GM19452 (cell line): ENCODE measurements at regions not wholly inside any gene's neighbourhood (a gene's known extent, or its start where the extent isn't known, plus 50 kb on each side); places are given as distances from the start of the nearest gene placed in this dataset.

ENCODE experiments used
- ATAC-seq: cut with Tn5 transposase; IDR thresholded peaks from one replicate; pipeline ENCODE4 v1.9.1; 2021; ENCODE audit not compliant: unreplicated experiment

DNA sequence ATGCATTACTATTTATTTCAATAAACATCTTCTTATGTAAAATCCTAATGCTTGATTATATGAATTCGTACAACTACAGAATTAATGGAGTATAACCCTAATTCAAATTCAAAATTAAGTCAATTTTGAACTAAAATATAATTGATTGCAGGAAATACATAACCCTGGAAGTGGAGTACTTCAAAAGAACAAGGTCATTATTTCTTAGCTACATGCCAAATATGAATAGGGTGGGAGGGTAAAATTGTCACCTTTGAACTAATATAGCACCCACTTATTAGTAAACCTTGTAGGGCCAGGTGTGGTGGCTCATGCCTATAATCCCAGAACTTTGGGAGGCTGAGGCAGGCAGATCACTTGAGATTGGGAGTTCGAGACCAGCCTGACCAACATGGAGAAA is 895.4 kb upstream of the ACVR2A start:
- no peak for ATAC-seq

DNA sequence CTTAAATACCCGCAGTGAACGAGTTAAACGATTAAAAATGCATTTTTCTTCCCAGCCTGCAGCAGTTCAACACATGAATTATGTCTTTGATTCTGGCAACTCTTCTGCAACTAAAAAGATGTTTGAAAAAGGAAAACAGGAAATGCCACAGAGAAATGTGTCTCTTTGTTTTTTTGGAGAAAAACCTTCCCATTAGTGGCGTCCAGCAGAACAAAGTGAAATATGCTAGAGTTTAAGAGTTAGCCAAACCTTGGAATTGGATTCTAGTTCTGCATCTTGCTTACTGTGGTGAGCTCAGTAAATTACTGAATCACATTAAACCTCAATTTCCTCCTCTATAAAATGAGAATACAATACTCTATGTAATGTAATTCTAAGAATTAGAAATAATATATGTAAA is 900.2 kb upstream of the ACVR2A start:
- ATAC-seq, result no peak

DNA sequence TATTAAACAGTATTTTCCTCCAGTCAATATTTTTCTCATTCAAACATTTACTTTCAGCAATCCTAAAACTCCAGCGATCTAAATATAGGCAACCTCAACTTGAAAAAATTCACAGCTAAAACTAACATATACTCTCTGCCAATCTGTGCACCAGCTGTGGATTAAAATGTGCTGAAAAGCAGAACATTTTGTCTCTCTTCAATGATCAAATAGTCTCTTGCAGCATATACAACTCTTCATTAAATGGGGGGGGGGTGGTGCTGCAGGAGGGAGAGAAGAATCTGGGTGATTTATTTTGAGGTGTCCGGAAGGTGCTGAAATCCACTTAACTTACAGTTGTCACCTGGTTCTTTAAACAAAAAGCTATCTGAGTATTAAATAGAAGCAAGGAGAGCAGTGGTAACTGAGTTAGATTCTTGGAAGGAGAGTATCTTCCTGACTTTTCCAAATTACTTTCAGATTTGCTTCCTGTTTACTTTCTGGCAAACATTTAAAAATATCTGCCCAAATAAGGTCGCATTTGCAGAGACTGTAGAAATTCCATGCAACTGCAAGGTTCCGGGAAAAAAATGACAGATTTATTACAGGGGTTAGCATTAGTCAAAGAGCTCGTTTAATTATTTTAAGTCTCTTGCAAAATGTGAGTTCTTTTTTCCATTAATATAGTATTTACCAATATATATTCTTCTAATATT is 904.7 kb upstream of the ACVR2A start:
- no peak for ATAC-seq

DNA sequence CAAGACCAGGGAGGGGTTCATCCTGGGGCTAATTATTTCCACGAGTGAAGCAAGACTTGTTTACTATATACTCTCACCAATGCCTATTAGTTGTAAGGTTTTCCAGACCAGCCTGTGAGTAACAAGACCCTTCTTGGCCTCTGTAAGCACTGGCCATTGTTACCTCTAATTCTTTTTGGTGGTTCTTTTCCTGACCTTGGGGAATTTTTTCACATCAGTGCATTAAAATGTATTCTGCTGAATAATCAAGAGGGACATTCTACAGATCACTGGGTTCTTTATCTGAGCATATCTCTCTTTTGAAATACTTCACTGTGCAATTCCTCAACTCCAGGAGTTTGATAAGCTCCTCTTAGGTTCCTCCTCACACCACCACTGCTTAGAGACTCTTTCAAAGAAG is 909.9 kb upstream of the ACVR2A start:
- no peak for ATAC-seq

DNA sequence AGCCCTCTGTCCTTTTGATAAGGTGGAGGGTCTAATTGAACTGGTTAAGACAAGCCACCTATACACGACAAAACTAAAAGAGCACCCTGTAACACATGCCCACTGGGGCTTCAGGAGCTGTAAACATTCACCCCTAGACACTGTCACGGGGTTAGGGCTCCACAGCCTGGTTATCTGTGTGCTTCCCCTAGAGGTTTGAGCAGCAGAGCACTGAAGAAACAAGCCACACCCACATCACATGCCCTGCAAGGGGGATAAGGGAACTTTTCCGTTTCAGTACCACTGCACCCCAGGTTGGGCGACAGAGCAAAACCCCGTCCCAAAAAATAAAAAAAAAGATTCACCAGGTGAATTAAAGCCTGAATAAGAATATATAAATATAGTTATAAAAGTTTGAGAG is 913.7 kb upstream of the ACVR2A start:
- ATAC-seq, result no peak

DNA sequence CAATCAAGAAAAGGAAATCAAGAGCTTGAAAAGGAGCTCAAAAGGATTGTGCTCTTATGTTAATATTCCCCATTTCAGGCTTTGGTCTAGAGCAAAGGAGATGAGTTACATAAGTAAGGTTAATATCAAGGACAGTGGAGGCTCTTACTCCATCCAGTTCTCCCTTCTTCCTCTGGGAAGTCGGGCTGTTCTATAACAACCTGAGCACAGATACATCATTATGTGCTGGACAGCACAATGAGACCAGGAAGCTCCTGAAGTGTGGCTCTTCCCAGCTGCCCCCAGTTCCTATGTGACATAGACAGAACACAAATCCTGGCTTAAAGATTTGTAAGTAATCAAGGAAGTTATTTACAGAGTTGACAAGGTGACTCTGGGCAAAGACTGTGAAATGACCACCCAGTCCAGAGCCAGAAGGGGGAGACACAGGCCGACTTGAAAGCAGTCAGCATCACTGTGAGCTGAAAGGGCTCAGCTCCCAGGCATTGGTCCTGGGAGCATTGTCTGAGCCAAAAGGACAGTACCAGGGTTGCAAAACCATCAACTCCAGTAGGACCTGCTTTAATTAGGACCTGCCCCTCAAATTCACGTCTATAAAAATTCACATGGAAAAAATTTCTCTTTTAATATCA is 917.6 kb upstream of the ACVR2A start:
- ATAC-seq, result no peak

DNA sequence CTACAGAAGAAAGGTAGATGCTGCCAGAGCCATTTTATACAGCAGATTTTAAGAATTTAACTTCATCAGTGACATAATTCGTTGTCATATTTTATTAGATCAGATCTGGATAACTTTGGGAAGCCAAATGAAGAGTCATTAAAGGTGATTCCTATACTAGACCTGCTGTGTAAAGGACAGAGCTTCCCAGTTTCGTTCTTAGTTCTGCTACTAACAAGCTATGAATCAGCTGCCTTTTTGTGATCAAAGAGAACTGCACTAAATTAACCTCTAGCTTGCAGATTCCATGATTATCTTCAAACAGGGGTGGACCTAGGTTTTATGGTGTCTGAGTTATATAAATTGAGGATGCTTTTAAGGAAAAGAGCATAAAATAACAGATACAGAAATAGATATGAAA is 926.5 kb upstream of the ACVR2A start:
- ATAC-seq, result no peak

DNA sequence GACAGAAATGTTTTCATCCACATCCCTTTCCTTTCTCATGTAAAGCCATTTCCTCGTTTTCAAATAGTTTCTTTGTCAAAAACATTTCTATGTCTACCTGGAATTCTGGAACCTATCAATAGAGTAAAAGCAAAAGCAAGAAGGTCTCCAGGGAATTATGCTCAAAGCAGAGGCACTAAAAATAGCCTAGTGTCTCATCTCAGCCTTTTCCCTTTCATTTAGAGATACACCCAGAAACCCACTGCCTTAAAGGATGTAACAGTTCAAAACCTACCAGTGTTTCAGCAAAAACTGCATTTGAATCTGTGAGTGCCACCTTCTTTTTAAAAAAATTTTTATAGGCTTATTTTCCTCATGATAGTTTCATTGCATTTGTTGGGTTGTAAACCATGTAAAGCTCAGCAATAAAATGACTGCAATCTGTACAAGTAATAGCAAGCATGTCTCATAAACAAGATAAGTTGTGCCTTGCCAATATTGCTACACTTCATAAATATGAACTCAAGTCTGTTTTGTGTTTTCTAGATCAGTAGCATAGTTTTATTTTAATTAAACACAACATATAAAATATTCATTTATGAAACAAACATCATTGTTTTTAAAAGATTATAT is 927.3 kb upstream of the ACVR2A start:
- ATAC-seq, result no peak

DNA sequence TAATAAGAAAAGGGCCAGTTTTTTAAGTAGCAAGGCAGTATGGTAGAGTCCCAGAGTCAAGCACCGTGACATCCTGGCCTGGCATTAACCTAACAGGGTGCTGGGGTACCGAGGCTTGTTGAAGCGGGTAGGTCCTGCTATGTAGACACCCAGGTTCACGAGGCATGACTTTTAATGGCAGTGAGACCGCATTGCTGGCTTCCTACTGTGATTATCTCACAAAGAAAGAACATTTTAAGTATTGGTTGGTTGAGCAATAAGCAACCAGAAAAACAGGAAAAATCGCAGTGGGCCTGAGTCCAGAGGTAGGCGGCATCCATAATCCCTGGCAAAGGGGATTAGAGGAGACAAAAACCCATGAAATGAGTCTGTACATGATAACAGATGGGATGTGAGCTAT is 927.9 kb upstream of the ACVR2A start:
- ATAC-seq, result no peak

DNA sequence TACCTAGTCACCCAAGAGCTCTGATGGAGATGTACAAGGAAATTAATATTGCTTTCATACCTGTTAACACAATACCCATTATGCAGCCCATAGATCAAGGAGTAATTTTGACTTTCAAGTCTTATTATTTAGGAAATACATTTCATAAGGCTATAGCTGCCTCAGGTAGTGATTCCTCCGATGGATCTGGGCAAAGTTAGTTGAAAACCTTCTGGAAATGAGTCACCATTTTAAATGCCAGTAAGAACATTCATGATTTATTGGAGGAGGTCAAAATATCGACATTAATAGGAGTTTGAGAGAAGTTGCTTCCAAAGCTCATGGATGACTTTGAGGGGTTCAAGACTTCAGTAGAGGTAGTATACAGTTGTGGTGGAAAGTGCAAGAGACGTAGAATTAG is 931.4 kb upstream of the ACVR2A start:
- no peak for ATAC-seq

DNA sequence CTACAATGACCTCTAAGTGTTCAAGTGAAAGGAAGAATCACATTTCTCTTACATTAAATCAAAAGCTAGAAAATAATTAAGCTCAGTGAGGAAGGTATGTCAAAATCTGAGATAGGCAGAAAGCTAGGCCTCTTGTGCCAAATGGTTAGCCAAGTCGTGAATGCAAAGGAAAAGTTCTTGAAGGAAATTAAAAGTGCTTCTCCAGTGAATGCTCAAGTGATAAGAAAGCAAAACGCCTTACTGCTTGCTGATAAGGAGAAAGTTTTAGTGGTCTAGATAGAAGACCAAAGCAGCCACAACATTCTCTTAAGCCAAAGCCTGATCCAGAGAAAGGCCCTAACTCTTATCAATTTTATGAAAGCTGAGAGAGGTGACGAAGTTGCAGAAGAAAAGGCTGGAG is 932.3 kb upstream of the ACVR2A start:
- ATAC-seq, result no peak

DNA sequence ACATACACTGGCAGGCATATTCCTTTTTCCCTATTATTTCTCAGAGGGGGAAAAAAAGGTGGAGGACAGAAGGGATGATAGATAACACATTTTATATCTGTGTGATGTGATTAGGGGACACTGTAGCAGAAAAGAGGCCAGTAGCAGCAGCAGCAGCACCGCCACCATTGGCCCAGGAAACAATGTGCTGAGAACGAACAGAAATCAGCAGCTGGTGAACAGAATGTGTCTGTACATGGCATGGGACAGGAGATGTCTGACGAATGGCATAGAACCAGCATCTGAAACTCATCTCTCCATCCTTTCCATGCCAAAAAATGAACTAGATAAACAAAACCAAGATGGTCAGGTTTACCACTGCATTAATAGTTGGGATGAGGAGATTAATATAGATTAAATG is 936.1 kb upstream of the ACVR2A start:
- no peak for ATAC-seq

DNA sequence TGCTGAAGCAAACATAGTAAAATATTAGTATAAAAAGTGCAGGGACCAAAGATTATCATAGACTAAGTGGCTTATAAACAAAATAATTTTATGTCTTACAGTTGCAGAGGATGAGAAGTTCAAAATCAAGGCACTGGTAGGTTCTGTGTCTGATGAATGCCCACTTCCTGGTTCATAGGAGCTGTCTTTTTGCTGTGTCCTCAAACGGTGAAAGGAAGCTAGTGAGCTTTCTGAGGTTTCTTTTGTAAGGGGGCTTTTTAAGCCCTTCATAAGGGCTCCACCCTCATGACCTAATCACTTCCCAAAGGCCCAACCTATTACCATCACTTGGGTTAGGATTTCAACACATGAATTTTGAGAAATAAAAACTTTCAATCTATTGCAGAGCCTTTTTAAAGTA is 946.7 kb upstream of the ACVR2A start:
- no peak for ATAC-seq

DNA sequence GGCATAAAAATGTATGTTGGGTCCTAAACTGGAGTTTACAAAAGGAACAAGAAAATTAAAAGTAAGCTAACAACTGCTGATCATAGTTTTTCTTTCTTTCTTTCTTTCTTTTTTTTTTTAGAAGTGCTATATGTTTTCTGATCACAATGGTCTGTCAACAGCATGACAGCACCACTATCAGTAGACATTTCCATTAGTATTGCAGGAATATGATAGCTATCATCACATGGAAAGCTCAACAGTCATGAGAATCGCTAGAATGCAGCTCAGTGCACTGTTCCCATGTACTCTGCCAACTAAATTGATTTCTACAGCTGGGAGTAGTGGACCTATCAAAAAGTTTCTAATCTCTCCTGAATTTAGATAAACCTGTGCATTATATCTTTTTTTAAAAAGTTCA is 950.3 kb upstream of the ACVR2A start:
- ATAC-seq, result no peak

DNA sequence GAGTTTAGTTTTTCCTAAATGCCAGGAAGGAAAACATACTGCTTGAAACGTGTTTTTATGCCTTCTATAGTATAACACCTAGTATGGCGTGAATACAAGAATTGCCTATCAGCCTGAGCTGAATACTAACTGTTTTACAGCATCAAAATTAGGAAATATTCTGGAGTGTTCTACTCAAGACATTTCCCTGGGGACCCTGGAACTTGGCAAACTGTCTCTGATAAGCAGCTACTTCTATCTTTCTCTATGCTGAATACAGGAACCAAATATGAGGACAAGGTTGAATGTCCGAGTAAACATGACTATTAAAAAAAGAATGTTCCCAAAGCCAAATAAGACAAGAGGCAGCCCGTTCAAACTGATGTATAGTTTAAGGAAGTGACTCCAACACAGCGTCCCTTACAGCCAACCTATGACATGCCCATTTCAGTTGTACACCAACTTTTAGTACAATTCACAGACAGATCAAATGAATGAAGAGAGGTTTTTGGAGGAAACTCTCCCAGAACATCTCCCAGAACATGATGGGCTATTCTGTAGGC is 951.3 kb upstream of the ACVR2A start:
- no peak for ATAC-seq

DNA sequence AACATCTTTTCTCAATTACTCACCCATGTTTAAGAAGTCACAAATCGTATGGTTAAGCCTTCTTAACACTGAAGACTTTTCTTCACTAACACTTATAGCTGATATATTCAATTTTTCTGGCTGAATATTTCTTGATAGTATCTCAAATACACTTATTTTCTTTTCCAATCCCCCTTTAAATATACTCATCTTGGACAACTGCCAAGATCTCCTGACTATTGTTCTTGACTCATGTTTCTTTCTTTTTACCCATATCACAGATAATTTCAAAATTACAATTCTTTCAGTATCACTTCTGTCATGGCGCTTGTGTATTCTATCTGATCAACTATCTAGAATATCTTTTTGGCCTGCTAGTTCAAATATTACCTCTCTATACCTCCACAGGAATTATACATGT is 954.3 kb upstream of the ACVR2A start:
- no peak for ATAC-seq

DNA sequence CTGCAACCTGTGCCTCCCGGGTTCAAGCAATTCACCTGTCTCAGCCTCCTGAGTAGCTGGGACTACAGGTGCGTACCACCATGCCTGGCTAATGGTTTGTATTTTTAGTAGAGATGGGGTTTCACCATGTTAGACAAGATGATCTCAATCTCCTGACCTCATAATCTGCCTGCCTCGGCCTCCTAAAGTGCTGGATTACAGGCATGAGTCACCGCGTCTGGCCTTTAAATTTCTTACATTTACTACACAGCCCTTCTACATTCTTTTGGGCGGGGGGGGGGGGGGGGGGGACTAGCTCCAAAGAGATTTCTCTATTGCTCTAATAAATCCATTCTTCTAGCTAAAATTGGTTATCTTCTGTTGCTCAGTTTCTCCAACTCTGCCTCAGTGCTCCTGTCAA is 964.9 kb upstream of the ACVR2A start:
- ATAC-seq, result no peak

DNA sequence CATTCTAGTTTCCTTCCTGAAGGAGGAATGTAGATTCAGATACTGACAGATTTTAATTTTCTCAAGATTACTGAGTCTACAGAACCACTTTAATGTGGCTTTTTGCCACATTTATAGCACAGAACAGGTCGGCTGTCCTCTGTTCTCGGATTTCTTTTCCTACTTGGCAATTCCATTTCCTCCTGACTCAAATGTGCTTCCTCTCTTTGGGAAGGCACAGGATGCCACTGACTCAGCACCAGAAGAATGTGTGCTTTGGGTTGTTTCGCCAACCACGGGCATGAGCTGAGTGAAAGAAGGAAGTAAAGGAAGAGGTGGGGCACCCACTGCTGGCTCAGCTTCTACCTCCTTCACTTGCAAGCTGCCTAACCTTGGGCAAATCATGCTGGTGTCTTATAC is 970.6 kb upstream of the ACVR2A start:
- no peak for ATAC-seq

DNA sequence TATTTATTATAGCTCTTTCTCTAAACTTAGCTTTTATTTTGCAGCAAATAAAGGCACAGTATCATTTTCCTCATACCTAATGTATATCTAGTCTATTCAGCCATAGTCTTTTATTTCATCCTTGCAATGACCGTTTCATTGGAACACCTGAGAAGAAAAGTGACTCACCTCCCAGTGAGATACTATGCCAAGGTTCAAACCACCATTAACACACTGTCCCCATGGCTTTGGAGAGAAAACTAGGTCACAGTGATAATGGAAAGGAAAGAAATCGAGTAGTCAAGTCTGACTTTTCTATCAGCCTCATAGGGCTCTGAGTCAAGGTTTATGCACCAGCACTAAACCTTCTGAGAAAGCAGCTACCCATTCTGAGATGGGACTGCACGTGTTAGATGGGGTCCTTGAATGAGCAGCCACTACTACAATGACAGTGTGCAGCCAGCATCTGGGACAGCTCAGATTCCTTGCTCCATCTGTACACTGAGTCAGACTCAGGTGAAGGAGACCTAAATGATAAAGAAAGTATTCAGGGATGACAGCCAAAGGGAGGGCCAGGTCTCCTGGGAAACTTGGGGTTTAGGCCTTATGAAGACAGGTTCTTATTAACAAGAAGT is 971.1 kb upstream of the ACVR2A start:
- ATAC-seq, result no peak

DNA sequence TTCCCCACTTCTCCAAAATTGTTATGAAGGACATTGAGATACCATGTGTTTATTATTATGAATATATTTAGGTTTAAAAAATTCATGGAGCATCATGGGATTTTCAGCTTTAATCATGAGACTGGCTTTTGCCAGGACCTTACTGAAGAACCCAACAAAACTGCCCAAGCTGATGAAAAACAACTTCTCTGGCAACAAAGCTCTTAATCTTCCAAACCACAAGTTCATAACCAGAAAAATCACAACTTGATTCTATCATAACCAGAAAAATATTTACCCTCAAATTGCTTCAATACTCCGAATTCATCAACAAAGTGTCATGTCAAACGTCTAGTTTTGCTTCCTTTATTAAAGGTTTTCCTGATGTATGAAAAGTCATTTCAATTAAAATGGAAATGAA is 971.8 kb upstream of the ACVR2A start:
- no peak for ATAC-seq

DNA sequence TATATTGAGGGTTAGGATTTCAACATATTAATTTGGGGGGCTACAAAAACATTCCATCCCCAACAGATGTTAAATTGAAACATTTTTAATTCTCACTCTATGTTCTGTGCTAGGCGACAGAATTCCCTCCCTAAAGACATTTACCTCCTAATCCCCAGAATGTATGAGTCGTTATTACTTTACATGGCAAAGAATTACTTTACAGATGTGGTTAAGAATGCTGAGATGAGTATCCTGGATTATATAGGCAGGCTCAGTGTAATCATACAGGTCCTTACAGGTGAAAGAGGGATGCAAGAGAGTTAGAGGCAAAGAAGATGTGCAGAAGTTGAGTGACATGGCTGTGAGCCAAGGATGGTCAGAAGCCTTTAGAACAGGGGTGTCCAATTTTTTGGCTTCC is 974.1 kb upstream of the ACVR2A start:
- ATAC-seq, result no peak

DNA sequence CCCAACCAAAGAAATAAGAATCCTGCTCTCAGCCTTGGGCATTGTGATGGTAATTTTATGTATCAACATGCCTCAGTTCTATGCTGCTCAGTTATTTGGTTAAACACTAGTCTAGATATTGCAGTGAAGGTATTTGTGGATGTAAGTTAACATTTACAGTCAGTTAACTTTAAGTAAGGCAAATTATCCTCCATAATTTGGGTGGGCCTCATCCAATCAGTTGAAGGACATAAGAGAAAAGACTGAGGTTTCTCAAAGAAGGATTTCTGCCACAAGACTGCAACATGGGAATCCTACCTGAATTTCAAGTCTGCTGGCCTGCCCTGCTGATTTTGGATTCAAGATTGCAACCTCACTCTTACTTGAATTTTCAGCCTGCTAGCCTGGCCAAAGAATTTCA is 975.5 kb upstream of the ACVR2A start:
- ATAC-seq, result no peak
